ENCODE measurements at regions not wholly inside any gene's neighbourhood (a gene's known extent, or its start where the extent isn't known, plus 50 kb on each side); places are given as distances from the start of the nearest gene placed in this dataset.

DNA sequence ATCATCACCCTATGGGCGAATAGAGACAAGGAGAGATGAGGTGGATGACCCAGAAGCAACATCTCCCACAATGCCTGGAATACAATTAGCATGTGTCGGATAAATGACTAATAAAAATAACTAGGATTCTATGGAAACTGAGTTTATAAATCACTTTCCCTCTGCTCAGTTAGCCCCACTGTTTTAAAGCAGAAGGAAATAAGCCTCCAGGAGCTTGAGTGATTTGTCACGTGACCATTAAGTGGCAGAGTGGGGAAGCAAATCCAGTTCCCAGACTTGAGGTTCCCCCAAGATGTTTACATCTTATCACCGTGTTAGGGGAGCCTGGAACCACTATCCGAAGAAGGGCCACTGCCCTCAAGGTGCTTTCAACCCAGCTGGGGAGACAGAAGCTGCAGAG, 136.5 kb upstream of the CCND2 start:
- TF ChIP-seq, protein P1, sequence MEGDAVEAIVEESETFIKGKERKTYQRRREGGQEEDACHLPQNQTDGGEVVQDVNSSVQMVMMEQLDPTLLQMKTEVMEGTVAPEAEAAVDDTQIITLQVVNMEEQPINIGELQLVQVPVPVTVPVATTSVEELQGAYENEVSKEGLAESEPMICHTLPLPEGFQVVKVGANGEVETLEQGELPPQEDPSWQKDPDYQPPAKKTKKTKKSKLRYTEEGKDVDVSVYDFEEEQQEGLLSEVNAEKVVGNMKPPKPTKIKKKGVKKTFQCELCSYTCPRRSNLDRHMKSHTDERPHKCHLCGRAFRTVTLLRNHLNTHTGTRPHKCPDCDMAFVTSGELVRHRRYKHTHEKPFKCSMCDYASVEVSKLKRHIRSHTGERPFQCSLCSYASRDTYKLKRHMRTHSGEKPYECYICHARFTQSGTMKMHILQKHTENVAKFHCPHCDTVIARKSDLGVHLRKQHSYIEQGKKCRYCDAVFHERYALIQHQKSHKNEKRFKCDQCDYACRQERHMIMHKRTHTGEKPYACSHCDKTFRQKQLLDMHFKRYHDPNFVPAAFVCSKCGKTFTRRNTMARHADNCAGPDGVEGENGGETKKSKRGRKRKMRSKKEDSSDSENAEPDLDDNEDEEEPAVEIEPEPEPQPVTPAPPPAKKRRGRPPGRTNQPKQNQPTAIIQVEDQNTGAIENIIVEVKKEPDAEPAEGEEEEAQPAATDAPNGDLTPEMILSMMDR (IDR thresholded peaks at IDR 0.05; ENCODE audit: low read depth, low read length, poor library complexity, severe bottlenecking) = no peak
- no peak for TF ChIP-seq EZH2phosphoT487 (IDR thresholded peaks at IDR 0.05; ENCODE audit: borderline replicate concordance, low read length)

Measured in DOHH2 (cell line).